Suprapubic skin (tissue), 4 donors: ENCODE measurements at regions not wholly inside any gene's neighbourhood (a gene's known extent, or its start where the extent isn't known, plus 50 kb on each side); places are given as distances from the start of the nearest gene placed in this dataset.

ENCODE experiments used
- DNase-seq, 2 donors: peaks; one replicate each; pipeline ENCODE4 v3.0.0-alpha.2; 2019; ENCODE audit warnings: low spot score in 2 of 2
- H3K27ac ChIP-seq: fragments of 200-600 bp; sonication (generic); one replicate; pipeline ENCODE4 v1.5.1; 2019
- H3K27me3 ChIP-seq: fragments of 200-600 bp; sonication (generic); one replicate; pipeline ENCODE4 v1.5.1; 2019
- H3K36me3 ChIP-seq: fragments of 200-600 bp; sonication (generic); one replicate; pipeline ENCODE4 v1.5.1; 2019
- H3K4me1 ChIP-seq: fragments of 200-600 bp; sonication (generic); one replicate; pipeline ENCODE4 v1.5.1; 2019
- H3K4me3 ChIP-seq: fragments of 200-600 bp; sonication (generic); one replicate; pipeline ENCODE4 v1.5.1; 2019; ENCODE audit warnings: mild to moderate bottlenecking
- H3K9me3 ChIP-seq: fragments of 200-600 bp; sonication (generic); one replicate; pipeline ENCODE4 v1.5.1; 2019
- CTCF ChIP-seq, 2 donors: fragments of 200-600 bp in 1 of 2; fragments of 450-650 bp in 1 of 2; sonication (generic) in 1 of 2; IDR thresholded peaks; one replicate each; pipeline ENCODE4 v1.5.1; 2016 to 2019; ENCODE audit warnings: antibody characterized with exemption in 2 of 2, mild to moderate bottlenecking in 1 of 2, moderate library complexity in 1 of 2
- EP300 ChIP-seq: sonication (generic); formaldehyde crosslinking; IDR thresholded peaks from one replicate; pipeline ENCODE4 v1.6.1; 2017; ENCODE audit warnings: antibody characterized with exemption
- POLR2A ChIP-seq, 2 donors: fragments of 450-650 bp; IDR thresholded peaks; one replicate each; pipeline ENCODE4 v1.6.1; 2017; ENCODE audit warnings: antibody characterized with exemption in 2 of 2, mild to moderate bottlenecking in 2 of 2, moderate library complexity in 2 of 2
- POLR2AphosphoS5 ChIP-seq, 3 donors: sonication (generic); formaldehyde crosslinking; IDR thresholded peaks; one replicate each; pipeline ENCODE4 v1.6.1; 2017; ENCODE audit warnings: antibody characterized with exemption in 3 of 3
- WGBS: methylation state at CpG from one replicate; pipeline ENCODE4 v1.1.5; 2018; 5-methylcytosine and 5-hydroxymethylcytosine counted together

DNA sequence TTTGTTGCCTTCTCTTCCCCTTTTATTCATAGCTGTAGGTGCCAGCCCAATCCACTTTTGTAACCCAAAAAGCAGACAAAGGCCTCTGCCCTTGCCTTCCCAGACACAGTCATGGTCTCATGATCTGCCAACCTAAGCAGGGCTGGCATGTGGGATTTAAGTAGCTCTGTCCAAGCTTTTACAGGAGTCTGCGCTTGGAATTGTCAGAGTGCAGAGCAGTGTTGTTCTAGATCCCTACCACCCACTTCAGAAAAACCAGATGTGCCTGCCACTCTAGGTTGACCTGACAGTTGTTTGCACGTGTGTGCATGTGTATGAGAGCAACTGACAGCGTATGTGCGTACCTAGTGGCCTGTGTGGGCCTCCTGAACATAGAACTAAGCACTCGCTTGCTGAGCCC lies 87.8 kb upstream of the SPRY4 start:
- Histone ChIP-seq H3K27ac (no peak overlapping the region), H3K9me3 (no peaks in the 10 kb centered on the region), H3K36me3 (no peaks in the 10 kb centered on the region), H3K4me3 (no peak overlapping the region), H3K4me1 (no peaks in the 10 kb centered on the region), H3K27me3 (no peaks in the 10 kb centered on the region)
- no peak for DNase-seq
- TF ChIP-seq POLR2AphosphoS5 (IDR thresholded peaks at IDR 0.05) (no peak), POLR2A (IDR thresholded peaks at IDR 0.05) (no peak), EP300 (no peak), CTCF (IDR thresholded peaks at IDR 0.05) (no peak)
- WGBS, result 94% methylated on average over 4 of the region's 5 CpGs

- Histone ChIP-seq H3K36me3 (no peaks in the 10 kb centered on the region), H3K4me3 (no peak overlapping the region), H3K27ac (no peak overlapping the region), H3K4me1 (no peaks in the 10 kb centered on the region), H3K27me3 (no peaks in the 10 kb centered on the region), H3K9me3 (no peaks in the 10 kb centered on the region)
- DNase-seq, result no peak
- WGBS, result 92% methylated on average over 4 of the region's 4 CpGs
- TF ChIP-seq POLR2A (IDR thresholded peaks at IDR 0.05) (no peak), EP300 (no peak), CTCF (IDR thresholded peaks at IDR 0.05) (no peak), POLR2AphosphoS5 (IDR thresholded peaks at IDR 0.05) (no peak)
Measured at GRCh38 chr5:142411656-142412425, 87.0 kb upstream of the SPRY4 start.

- no peaks in the 10 kb centered on the region for H3K36me3 ChIP-seq
- WGBS, result 95% methylated on average over 7 of the region's 7 CpGs
Measured at GRCh38 chr5:142411103-142411502, 86.3 kb upstream of the SPRY4 start.

GRCh38 chr5:142408981-142409481 lies 84.2 kb upstream of the SPRY4 start:
- no peaks in the 10 kb centered on the region for H3K27me3 ChIP-seq
- H3K36me3 ChIP-seq, result no peaks in the 10 kb centered on the region
- H3K9me3 ChIP-seq, result no peaks in the 10 kb centered on the region
- TF ChIP-seq POLR2A (IDR thresholded peaks at IDR 0.05) (no peak), POLR2AphosphoS5 (IDR thresholded peaks at IDR 0.05) (no peak), EP300 (no peak), CTCF (IDR thresholded peaks at IDR 0.05) (no peak)
- WGBS, result 92% methylated on average over 18 of the region's 19 CpGs
- H3K4me1 ChIP-seq, result peaks cover 3% of the 10 kb centered on the region
- H3K27ac ChIP-seq, result no peak overlapping the region
- DNase-seq, result peak in 1 of 2 donors; percentile 65
- H3K4me3 ChIP-seq, result no peak overlapping the region

More at GRCh38 chr5:142411103-142411502, 86.3 kb upstream of the SPRY4 start:
- H3K27ac ChIP-seq, result no peak overlapping the region
- no peak for DNase-seq
- TF ChIP-seq EP300 (no peak), POLR2A (IDR thresholded peaks at IDR 0.05) (no peak), POLR2AphosphoS5 (IDR thresholded peaks at IDR 0.05) (no peak), CTCF (IDR thresholded peaks at IDR 0.05) (no peak)
- no peaks in the 10 kb centered on the region for H3K27me3 ChIP-seq
- no peak overlapping the region for H3K4me3 ChIP-seq
- H3K9me3 ChIP-seq, result no peaks in the 10 kb centered on the region
- H3K4me1 ChIP-seq, result peaks cover 3% of the 10 kb centered on the region

GRCh38 chr5:142408536-142408935 lies 83.7 kb upstream of the SPRY4 start:
- Histone ChIP-seq H3K36me3 (no peaks in the 10 kb centered on the region), H3K4me3 (no peak overlapping the region), H3K27ac (no peak overlapping the region), H3K27me3 (no peaks in the 10 kb centered on the region), H3K9me3 (no peaks in the 10 kb centered on the region), H3K4me1 (peaks cover 3% of the 10 kb centered on the region)
- DNase-seq, result peak in 1 of 2 donors; percentile 70
- no peak for TF ChIP-seq EP300
- no peak for TF ChIP-seq POLR2AphosphoS5 (IDR thresholded peaks at IDR 0.05)
- no peak for TF ChIP-seq CTCF (IDR thresholded peaks at IDR 0.05)
- no peak for TF ChIP-seq POLR2A (IDR thresholded peaks at IDR 0.05)
- WGBS, result 74% methylated on average over 4 of the region's 7 CpGs
